Neuronal stem cell (in vitro differentiated cells): ENCODE measurements at regions not wholly inside any gene's neighbourhood (a gene's known extent, or its start where the extent isn't known, plus 50 kb on each side); places are given as distances from the start of the nearest gene placed in this dataset.

Experiments used
- DNase-seq: peaks from one replicate; pipeline ENCODE4 v3.0.0-alpha.2; 2013; ENCODE audit warnings: low spot score
- H2AFZ ChIP-seq: one replicate; pipeline ENCODE4 v1.6.1; 2013; ENCODE audit warnings: mild to moderate bottlenecking, low read length, inconsistent platforms
- H2AK5ac ChIP-seq: 2 replicates; pipeline ENCODE4 v1.6.1; 2013; ENCODE audit warnings: low read depth, mild to moderate bottlenecking, inconsistent platforms, low read length, moderate library complexity, mixed read lengths
- H2BK120ac ChIP-seq: 2 replicates; pipeline ENCODE4 v1.6.1; 2013; ENCODE audit warnings: low read depth, mild to moderate bottlenecking, inconsistent platforms, low read length, moderate library complexity, mixed read lengths
- H2BK12ac ChIP-seq: one replicate; pipeline ENCODE4 v1.6.1; 2013; ENCODE audit warnings: low read length, inconsistent platforms
- H2BK15ac ChIP-seq: 2 replicates; pipeline ENCODE4 v1.6.1; 2013; ENCODE audit warnings: mild to moderate bottlenecking, low read length, inconsistent platforms, mixed read lengths
- H2BK5ac ChIP-seq: one replicate; pipeline ENCODE4 v1.6.1; 2013; ENCODE audit warnings: inconsistent platforms, mild to moderate bottlenecking, low read length, moderate library complexity
- H3K14ac ChIP-seq: one replicate; pipeline ENCODE4 v1.6.1; 2013; ENCODE audit warnings: low read length, inconsistent platforms
- H3K18ac ChIP-seq: 2 replicates; pipeline ENCODE4 v1.6.1; 2013; ENCODE audit warnings: low read length, inconsistent platforms
- H3K23ac ChIP-seq: 2 replicates; pipeline ENCODE4 v1.6.1; 2013; ENCODE audit warnings: low read depth, mild to moderate bottlenecking, mixed read lengths, low read length, inconsistent platforms; ENCODE audit not compliant: poor library complexity
- H3K27ac ChIP-seq: replicated peaks from 3 replicates; pipeline ENCODE4 v1.5.1; 2013; ENCODE audit warnings: low read length, inconsistent platforms
- H3K27me3 ChIP-seq, 3 experiments: 2 replicates each; pipeline ENCODE4 v1.6.1; 2013; ENCODE audit warnings: low read length in 3 of 3, mild to moderate bottlenecking in 2 of 3, inconsistent platforms in 1 of 3, low read depth in 1 of 3, mixed read lengths in 1 of 3, moderate library complexity in 1 of 3; ENCODE audit not compliant: control insufficient read depth in 3 of 3, insufficient read depth in 3 of 3
- H3K36me3 ChIP-seq, 2 donors: replicated peaks in 1 of 2; 2 replicates each; pipeline ENCODE4 v1.6.1; 2013; ENCODE audit warnings: low read length in 2 of 2; ENCODE audit not compliant: control insufficient read depth in 2 of 2, insufficient read depth in 2 of 2
- H3K4ac ChIP-seq: 2 replicates; pipeline ENCODE4 v1.6.1; 2013; ENCODE audit warnings: inconsistent platforms, mild to moderate bottlenecking, low read length, moderate library complexity
- H3K4me1 ChIP-seq, 2 donors: 1 replicate in 1 of 2; 2 replicates in 1 of 2; pipeline ENCODE4 v1.6.1; 2013; ENCODE audit warnings: low read length in 2 of 2, low read depth in 1 of 2; ENCODE audit not compliant: control insufficient read depth in 2 of 2, insufficient read depth in 1 of 2
- H3K4me2 ChIP-seq: one replicate; pipeline ENCODE4 v1.6.1; 2013; ENCODE audit warnings: mild to moderate bottlenecking, low read length, inconsistent platforms; ENCODE audit not compliant: insufficient read depth, poor library complexity, severe bottlenecking
- H3K4me3 ChIP-seq, 2 donors: 2 replicates each; pipeline ENCODE4 v1.5.1; 2013; ENCODE audit warnings: low read length in 2 of 2, mild to moderate bottlenecking in 2 of 2, inconsistent platforms in 1 of 2, moderate library complexity in 1 of 2
- H3K79me1 ChIP-seq: one replicate; pipeline ENCODE4 v1.6.1; 2013; ENCODE audit warnings: low read depth, mild to moderate bottlenecking, inconsistent platforms, low read length, moderate library complexity
- H3K9ac ChIP-seq: one replicate; pipeline ENCODE4 v1.6.1; 2013; ENCODE audit warnings: mild to moderate bottlenecking, low read depth, low read length, inconsistent platforms; ENCODE audit not compliant: poor library complexity
- H3K9me3 ChIP-seq, 2 donors: replicated peaks in 1 of 2; 2 replicates each; pipeline versions ENCODE3 to v1.6.1; 2013; ENCODE audit warnings: low read length in 2 of 2, mild to moderate bottlenecking in 2 of 2, inconsistent platforms in 1 of 2, low read depth in 1 of 2, mixed read lengths in 1 of 2, moderate library complexity in 1 of 2; ENCODE audit not compliant: control insufficient read depth in 2 of 2, insufficient read depth in 1 of 2
- H4K8ac ChIP-seq: one replicate; pipeline ENCODE4 v1.6.1; 2013; ENCODE audit warnings: low read depth, mild to moderate bottlenecking, inconsistent platforms, low read length, moderate library complexity
- H4K91ac ChIP-seq: one replicate; pipeline ENCODE4 v1.6.1; 2013; ENCODE audit warnings: low read length, low read depth, mild to moderate bottlenecking, inconsistent platforms; ENCODE audit not compliant: poor library complexity
- WGBS, 2 donors: extraction: QIAGEN DNeasy Blood & Tissue Kit; methylation state at CpG; one replicate each; pipeline ENCODE4 v1.1.7; 2013; ENCODE audit warnings: missing lambda C conversion rate in 2 of 2, mixed read lengths in 1 of 2; ENCODE audit not compliant: insufficient read length in 2 of 2, insufficient replicate concordance in 1 of 2; ENCODE audit errors: extremely low coverage in 2 of 2; 5-methylcytosine and 5-hydroxymethylcytosine counted together

GRCh38 chr4:14233126-14233525 is 605.6 kb upstream of the BOD1L1 start:
- H3K36me3 ChIP-seq, result no peaks in the 10 kb centered on the region
- no peaks in the 10 kb centered on the region for H3K27me3 ChIP-seq
- no peak overlapping the region for H2BK15ac ChIP-seq
- no peak for DNase-seq
- H2BK120ac ChIP-seq, result no peak overlapping the region
- no peaks in the 10 kb centered on the region for H3K79me1 ChIP-seq
- H3K9me3 ChIP-seq, result no peaks in the 10 kb centered on the region
- H3K23ac ChIP-seq, result no peak overlapping the region
- no peak overlapping the region for H3K27ac ChIP-seq
- no CpG with 5 or more reads among the region's 1 CpG for WGBS, 2 donors
- H3K18ac ChIP-seq, result no peak overlapping the region
- H4K91ac ChIP-seq, result no peak overlapping the region
- H3K4ac ChIP-seq, result no peak overlapping the region
- H3K4me1 ChIP-seq, result no peaks in the 10 kb centered on the region
- H2AK5ac ChIP-seq, result no peak overlapping the region
- no peak overlapping the region for H3K9ac ChIP-seq
- no peak overlapping the region for H3K14ac ChIP-seq
- H4K8ac ChIP-seq, result no peak overlapping the region
- no peak overlapping the region for H2BK12ac ChIP-seq
- no peak overlapping the region for H3K4me2 ChIP-seq
- H2BK5ac ChIP-seq, result no peak overlapping the region
- H3K4me3 ChIP-seq, result no peak overlapping the region
- no peak overlapping the region for H2AFZ ChIP-seq

- Histone ChIP-seq H2BK15ac (no peak overlapping the region), H2BK5ac (no peak overlapping the region), H3K79me1 (no peaks in the 10 kb centered on the region), H3K36me3 (no peaks in the 10 kb centered on the region), H3K23ac (no peak overlapping the region), H3K4me3 (no peak overlapping the region), H2AK5ac (no peak overlapping the region), H3K4me2 (no peak overlapping the region), H3K9ac (no peak overlapping the region), H4K91ac (no peak overlapping the region), H3K27ac (no peak overlapping the region), H2BK120ac (no peak overlapping the region), H2AFZ (no peak overlapping the region), H3K4me1 (no peaks in the 10 kb centered on the region), H3K18ac (no peak overlapping the region), H3K9me3 (no peaks in the 10 kb centered on the region), H3K4ac (no peak overlapping the region), H3K14ac (no peak overlapping the region), H2BK12ac (no peak overlapping the region), H4K8ac (no peak overlapping the region), H3K27me3 (no peaks in the 10 kb centered on the region)
- DNase-seq, result no peak
These were observed 606.8 kb upstream of the BOD1L1 start for GRCh38 chr4:14234307-14234706.

- 100% methylated on average over 1 of the region's 2 CpGs; no CpG with 5 or more reads in 1 of the 2 donors for WGBS, 2 donors
- no peak for DNase-seq
- Histone ChIP-seq H3K9me3 (no peaks in the 10 kb centered on the region), H2BK12ac (no peak overlapping the region), H4K8ac (no peak overlapping the region), H3K23ac (no peak overlapping the region), H3K4me2 (no peak overlapping the region), H2AK5ac (no peak overlapping the region), H2BK5ac (no peak overlapping the region), H3K4me1 (no peaks in the 10 kb centered on the region), H3K4ac (no peak overlapping the region), H2BK15ac (no peak overlapping the region), H2AFZ (no peak overlapping the region), H3K18ac (no peak overlapping the region), H3K27ac (no peak overlapping the region), H2BK120ac (no peak overlapping the region), H3K27me3 (no peaks in the 10 kb centered on the region), H3K4me3 (no peak overlapping the region), H3K9ac (no peak overlapping the region), H3K36me3 (no peaks in the 10 kb centered on the region), H3K14ac (no peak overlapping the region), H4K91ac (no peak overlapping the region), H3K79me1 (no peaks in the 10 kb centered on the region)
These were observed 608.8 kb upstream of the BOD1L1 start for GRCh38 chr4:14236359-14236758.

GRCh38 chr4:14237911-14238310 is 610.4 kb upstream of the BOD1L1 start:
- no peak overlapping the region for H2AK5ac ChIP-seq
- H2BK12ac ChIP-seq, result no peak overlapping the region
- H3K18ac ChIP-seq, result no peak overlapping the region
- H3K27ac ChIP-seq, result no peak overlapping the region
- no peak overlapping the region for H3K9ac ChIP-seq
- no peak overlapping the region for H3K23ac ChIP-seq
- H3K4ac ChIP-seq, result no peak overlapping the region
- no peak overlapping the region for H3K4me2 ChIP-seq
- H3K9me3 ChIP-seq, result no peaks in the 10 kb centered on the region
- no peak overlapping the region for H2BK120ac ChIP-seq
- H2BK5ac ChIP-seq, result no peak overlapping the region
- no peak overlapping the region for H3K4me3 ChIP-seq
- no peak overlapping the region for H2AFZ ChIP-seq
- no peaks in the 10 kb centered on the region for H3K36me3 ChIP-seq
- H3K14ac ChIP-seq, result no peak overlapping the region
- H3K27me3 ChIP-seq, result no peaks in the 10 kb centered on the region
- no peak overlapping the region for H4K8ac ChIP-seq
- H3K4me1 ChIP-seq, result no peaks in the 10 kb centered on the region
- no peak overlapping the region for H4K91ac ChIP-seq
- H2BK15ac ChIP-seq, result no peak overlapping the region
- no peaks in the 10 kb centered on the region for H3K79me1 ChIP-seq
- no peak for DNase-seq
- WGBS, 2 donors, result no CpG with 5 or more reads among the region's 2 CpGs
